K562 (cell line): ENCODE measurements at regions not wholly inside any gene's neighbourhood (a gene's known extent, or its start where the extent isn't known, plus 50 kb on each side); places are given as distances from the start of the nearest gene placed in this dataset.

Experiments used
- ATAC-seq: fragments of 200-7000 bp; cut with Tn5 transposase; 3 replicates; pipeline ENCODE4 v1.9.1; 2020; ENCODE audit warnings: moderate library complexity
- BruUV-seq: library from RNA; stranded (reverse); fragments of 400-500 nt; replicated peaks from 2 replicates; lab custom pipeline; 2021; lab: Mats Ljungman, UMichigan
- CTCF ChIA-PET: fragments of 300-600 bp; formaldehyde crosslinking; extraction: SDS; loops from one replicate; lab custom pipeline; 2021; ENCODE audit warnings: low intra/inter-chr PET ratio; lab: Yijun Ruan, JAX
- POLR2A ChIA-PET: fragments of 300-600, 350-650 bp; sonication (Branson Sonifier 250); formaldehyde crosslinking; extraction: SDS; loops from one replicate; lab custom pipeline; 2021; ENCODE audit warnings: antibody characterized with exemption, inconsistent platforms; lab: Yijun Ruan, JAX
- DNase-seq, 4 experiments: peaks; one replicate each; pipeline versions ENCODE4 v3.0.0 to v3.0.0-alpha.2; 2011 to 2018; ENCODE audit warnings: low spot score in 3 of 4, mixed read lengths in 3 of 4; ENCODE audit errors: extremely low read depth in 1 of 4
- FAIRE-seq: peaks from 2 replicates; lab custom pipeline; 2011; peaks lifted over from hg19 to GRCh38; lab: Jason Lieb, UNC
- H2AFZ ChIP-seq: 2 replicates; pipeline ENCODE4 v1.6.0; 2011; ENCODE audit warnings: low read depth, low read length, control low read depth, inconsistent platforms
- H3K27ac ChIP-seq: fragments of 200-600 bp; 3 replicates; pipeline ENCODE4 v1.8.0; 2011; ENCODE audit warnings: low read depth, mild to moderate bottlenecking, control low read depth, inconsistent platforms, low read length, moderate library complexity, mixed read lengths; ENCODE audit errors: extremely low read depth
- H3K27me3 ChIP-seq, 2 experiments: fragments of 300-600 bp in 1 of 2; 2 replicates in 1 of 2; 3 replicates in 1 of 2; pipeline versions ENCODE4 v1.6.0 to v1.8.0; 2011; ENCODE audit warnings: inconsistent platforms in 2 of 2, low read length in 2 of 2, mild to moderate bottlenecking in 1 of 2, mixed read lengths in 1 of 2, moderate library complexity in 1 of 2; ENCODE audit not compliant: control insufficient read depth in 2 of 2, insufficient read depth in 2 of 2
- H3K36me3 ChIP-seq: fragments of 300-600 bp; 3 replicates; pipeline ENCODE4 v1.8.0; 2011; ENCODE audit warnings: mild to moderate bottlenecking, low read length, inconsistent platforms; ENCODE audit not compliant: control insufficient read depth, insufficient read depth
- H3K4me1 ChIP-seq, 2 experiments: fragments of 200-600 bp in 1 of 2; replicated peaks in 1 of 2; 2 replicates in 1 of 2; 3 replicates in 1 of 2; pipeline versions ENCODE4 v1.5.1 to v1.8.0; 2011; ENCODE audit warnings: inconsistent platforms in 2 of 2, low read length in 2 of 2, mild to moderate bottlenecking in 1 of 2, mixed read lengths in 1 of 2, moderate library complexity in 1 of 2; ENCODE audit not compliant: control insufficient read depth in 2 of 2, insufficient read depth in 2 of 2
- H3K4me2 ChIP-seq: 2 replicates; pipeline ENCODE4 v1.6.1; 2011; ENCODE audit warnings: low read length, control low read depth, inconsistent platforms, mixed read lengths; ENCODE audit not compliant: insufficient read depth
- H3K4me3 ChIP-seq: fragments of 200-600 bp; sonication (generic), shearing (Covaris generic); 2 replicates; pipeline ENCODE4 v1.5.1; 2016; ENCODE audit warnings: control low read depth, inconsistent platforms
- H3K79me2 ChIP-seq: fragments of 200-600 bp; 3 replicates; pipeline ENCODE4 v1.8.0; 2011; ENCODE audit warnings: low read length, inconsistent platforms; ENCODE audit not compliant: control insufficient read depth, insufficient read depth
- H3K9ac ChIP-seq, 2 experiments: 2 replicates each; pipeline versions ENCODE4 v1.6.0 to v1.6.1; 2011; ENCODE audit warnings: low read depth in 2 of 2, low read length in 2 of 2, control low read depth in 1 of 2, inconsistent platforms in 1 of 2, mild to moderate bottlenecking in 1 of 2, mixed read lengths in 1 of 2; ENCODE audit not compliant: insufficient read depth in 1 of 2
- H3K9me1 ChIP-seq: one replicate; pipeline ENCODE4 v1.6.0; 2011; ENCODE audit warnings: inconsistent platforms, mild to moderate bottlenecking, low read length, moderate library complexity; ENCODE audit not compliant: control insufficient read depth, insufficient read depth
- H3K9me3 ChIP-seq: replicated peaks from 2 replicates; pipeline ENCODE4 v1.5.1; 2011; ENCODE audit warnings: low read depth, low read length, inconsistent platforms; ENCODE audit not compliant: control insufficient read depth, insufficient read depth
- H4K20me1 ChIP-seq: replicated peaks from 2 replicates; pipeline ENCODE4 v1.6.1; 2011; ENCODE audit warnings: low read length, inconsistent platforms, mixed read lengths; ENCODE audit not compliant: control insufficient read depth, insufficient read depth
- BRF1 ChIP-seq: IDR thresholded peaks from 3 replicates; pipeline ENCODE4 v1.6.1; 2011; ENCODE audit warnings: borderline replicate concordance, mild to moderate bottlenecking; ENCODE audit not compliant: insufficient read length; ENCODE audit errors: extremely low read depth
- ESRRB ChIP-seq: fragments of 250-450 bp; sonication (Bioruptor Pico); IDR thresholded peaks from 2 replicates; pipeline ENCODE4 v1.5.0; 2020; ENCODE audit warnings: mild to moderate bottlenecking, moderate library complexity, borderline replicate concordance
- MIER1 ChIP-seq: fragments of 450-650 bp; IDR thresholded peaks from 2 replicates; pipeline ENCODE4 v1.6.1; 2016; ENCODE audit warnings: antibody characterized with exemption, mild to moderate bottlenecking, low read depth
- ZFX ChIP-seq: sonication (generic); formaldehyde crosslinking; IDR thresholded peaks from 2 replicates; pipeline ENCODE4 v1.8.0; 2022; ENCODE audit warnings: mild to moderate bottlenecking, missing genetic modification reagents, moderate library complexity
- WGBS: fragments of 100-300 bp; shearing (Covaris generic); methylation state at CpG from one replicate; pipeline ENCODE4 v1.1.6; 2016; ENCODE audit warnings: low coverage, mixed read lengths; ENCODE audit not compliant: insufficient coverage; ENCODE audit errors: missing lambda C conversion rate; 5-methylcytosine and 5-hydroxymethylcytosine counted together
- in situ Hi-C: fragments of 300-500 bp; cut with MboI; formaldehyde crosslinking; loops from 4 replicates; pipeline ENCODE4 v1.15.0; 2018; ENCODE audit warnings: inconsistent platforms, mixed read lengths
- intact Hi-C: fragments of 100-400 bp; cut with micrococcal nuclease; formaldehyde crosslinking; loops from 2 replicates; pipeline ENCODE4 v1.14.2; 2022
- TF ChIP-seq, protein P1 (sequence below): fragments of 450-650 bp; IDR thresholded peaks from 2 replicates; pipeline ENCODE4 v1.7.0; 2016; ENCODE audit warnings: borderline replicate concordance

DNA sequence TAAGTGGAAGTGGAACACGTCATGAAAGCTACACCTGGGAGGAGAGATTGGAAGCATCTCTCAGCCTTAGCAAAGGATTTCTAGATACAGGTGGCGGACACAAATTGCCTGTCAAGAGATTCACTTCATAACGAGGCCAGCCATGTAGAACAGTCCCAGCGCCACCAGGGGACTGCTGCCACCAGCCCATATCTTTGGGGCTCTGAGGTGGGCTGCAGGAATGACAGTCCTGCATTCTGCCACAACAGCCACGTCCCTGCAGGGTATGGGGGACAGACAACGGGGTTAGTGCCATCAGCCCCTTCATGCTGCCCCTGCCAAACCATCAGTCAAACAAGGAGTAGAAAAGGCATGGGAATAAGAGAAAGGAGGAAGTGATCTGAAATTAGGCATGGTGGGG, 81.2 kb upstream of the SASH1 start:
- Histone ChIP-seq H3K79me2 (no peaks in the 10 kb centered on the region), H3K4me1 (no peaks in the 10 kb centered on the region), H3K36me3 (no peaks in the 10 kb centered on the region), H4K20me1 (no peaks in the 10 kb centered on the region), H3K9me1 (no peaks in the 10 kb centered on the region), H3K9me3 (no peaks in the 10 kb centered on the region), H3K4me2 (no peak overlapping the region), H3K27ac (no peak overlapping the region), H3K4me3 (no peak overlapping the region), H2AFZ (no peak overlapping the region), H3K9ac (no peak overlapping the region), H3K27me3 (peaks cover 8 to 29% of the 10 kb centered on the region in 2 experiments)
- DNase-seq, result no peak
- TF ChIP-seq, protein P1, sequence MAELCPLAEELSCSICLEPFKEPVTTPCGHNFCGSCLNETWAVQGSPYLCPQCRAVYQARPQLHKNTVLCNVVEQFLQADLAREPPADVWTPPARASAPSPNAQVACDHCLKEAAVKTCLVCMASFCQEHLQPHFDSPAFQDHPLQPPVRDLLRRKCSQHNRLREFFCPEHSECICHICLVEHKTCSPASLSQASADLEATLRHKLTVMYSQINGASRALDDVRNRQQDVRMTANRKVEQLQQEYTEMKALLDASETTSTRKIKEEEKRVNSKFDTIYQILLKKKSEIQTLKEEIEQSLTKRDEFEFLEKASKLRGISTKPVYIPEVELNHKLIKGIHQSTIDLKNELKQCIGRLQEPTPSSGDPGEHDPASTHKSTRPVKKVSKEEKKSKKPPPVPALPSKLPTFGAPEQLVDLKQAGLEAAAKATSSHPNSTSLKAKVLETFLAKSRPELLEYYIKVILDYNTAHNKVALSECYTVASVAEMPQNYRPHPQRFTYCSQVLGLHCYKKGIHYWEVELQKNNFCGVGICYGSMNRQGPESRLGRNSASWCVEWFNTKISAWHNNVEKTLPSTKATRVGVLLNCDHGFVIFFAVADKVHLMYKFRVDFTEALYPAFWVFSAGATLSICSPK, result no peak
- no peak for TF ChIP-seq BRF1
- TF ChIP-seq ZFX (CRISPR knock-in tag), result no peak
- TF ChIP-seq ESRRB (CRISPR knock-in tag), result no peak
- TF ChIP-seq MIER1, result no peak
- WGBS, result 4% methylated on average over 6 of the region's 6 CpGs
- no peak for ATAC-seq
- BruUV-seq, result no TSS peak
- no peak for FAIRE-seq
- intact Hi-C loops (no loop called here), in situ Hi-C loops (no loop called here)
- ChIA-PET POLR2A (interaction anchor here (1.1 kb wide), 1 partner anchor 10 kb away, joined by 4 read pairs; no protein-coding TSS in a partner anchor), CTCF (no interaction called here)
